IMR-90 (cell line): ENCODE measurements at regions not wholly inside any gene's neighbourhood (a gene's known extent, or its start where the extent isn't known, plus 50 kb on each side); places are given as distances from the start of the nearest gene placed in this dataset.

ENCODE experiments used
- ATAC-seq: fragments of 200-7000 bp; cut with Tn5 transposase; 2 replicates; pipeline ENCODE4 v1.9.1; 2020; ENCODE audit warnings: low read depth, mild to moderate bottlenecking, moderate library complexity
- BruUV-seq: library from RNA; stranded (reverse); fragments of 400-500 nt; replicated peaks from 2 replicates; lab custom pipeline; 2021; lab: Mats Ljungman, UMichigan
- CTCF ChIA-PET: fragments of 300-600 bp; formaldehyde crosslinking; extraction: SDS; loops from one replicate; lab custom pipeline; 2021; ENCODE audit warnings: antibody characterized with exemption; lab: Yijun Ruan, JAX
- POLR2A ChIA-PET: fragments of 300-600 bp; sonication (Branson Sonifier 250); formaldehyde crosslinking; loops from one replicate; lab custom pipeline; 2022; ENCODE audit warnings: antibody characterized with exemption; ENCODE audit not compliant: unreplicated experiment; lab: Charles Lee
- DNase-seq: peaks from one replicate; pipeline ENCODE4 v3.0.0; 2013
- H2AFZ ChIP-seq: replicated peaks from 2 replicates; pipeline ENCODE3; 2013; ENCODE audit warnings: low read length, mild to moderate bottlenecking; ENCODE audit not compliant: poor library complexity
- H2AK5ac ChIP-seq: 2 replicates; pipeline ENCODE4 v1.6.1; 2013; ENCODE audit warnings: low read depth, low read length, inconsistent platforms
- H2AK9ac ChIP-seq: replicated peaks from 2 replicates; pipeline ENCODE3; 2013; ENCODE audit warnings: mild to moderate bottlenecking, low read depth, low read length, moderate library complexity; ENCODE audit not compliant: poor library complexity
- H2BK120ac ChIP-seq: 2 replicates; pipeline ENCODE4 v1.6.1; 2013; ENCODE audit warnings: low read depth, low read length, inconsistent platforms
- H2BK15ac ChIP-seq: 3 replicates; pipeline ENCODE4 v1.6.1; 2013; ENCODE audit warnings: low read depth, low read length, inconsistent platforms
- H2BK20ac ChIP-seq: 2 replicates; pipeline ENCODE4 v1.6.1; 2013; ENCODE audit warnings: low read depth, mild to moderate bottlenecking, inconsistent platforms, low read length, moderate library complexity
- H2BK5ac ChIP-seq: 2 replicates; pipeline ENCODE4 v1.6.1; 2013; ENCODE audit warnings: mild to moderate bottlenecking, low read depth, low read length, inconsistent platforms; ENCODE audit not compliant: poor library complexity, severe bottlenecking
- H3K14ac ChIP-seq: replicated peaks from 2 replicates; pipeline ENCODE4 v1.6.1; 2013; ENCODE audit warnings: low read depth, low read length, inconsistent platforms
- H3K18ac ChIP-seq: 2 replicates; pipeline ENCODE4 v1.6.1; 2013; ENCODE audit warnings: low read depth, low read length, control low read depth
- H3K23ac ChIP-seq: 2 replicates; pipeline ENCODE4 v1.6.1; 2013; ENCODE audit warnings: low read depth, low read length, inconsistent platforms
- H3K27ac ChIP-seq: 2 replicates; pipeline ENCODE4 v1.5.1; 2013; ENCODE audit warnings: mild to moderate bottlenecking, control low read depth, low read length; ENCODE audit not compliant: insufficient read depth
- H3K27me3 ChIP-seq: 2 replicates; pipeline ENCODE4 v1.6.1; 2013; ENCODE audit warnings: low read length; ENCODE audit not compliant: control insufficient read depth, insufficient read depth
- H3K36me3 ChIP-seq: 2 replicates; pipeline ENCODE4 v1.6.1; 2013; ENCODE audit warnings: low read length, mixed read lengths; ENCODE audit not compliant: control insufficient read depth, insufficient read depth
- H3K4ac ChIP-seq: 2 replicates; pipeline ENCODE4 v1.6.1; 2013; ENCODE audit warnings: low read depth, low read length, inconsistent platforms
- H3K4me1 ChIP-seq: 2 replicates; pipeline ENCODE4 v1.6.1; 2013; ENCODE audit warnings: low read length, mixed read lengths; ENCODE audit not compliant: control insufficient read depth, insufficient read depth
- H3K4me2 ChIP-seq: 2 replicates; pipeline ENCODE4 v1.6.1; 2013; ENCODE audit warnings: low read depth, mild to moderate bottlenecking, control low read depth, low read length, moderate library complexity
- H3K4me3 ChIP-seq: 2 replicates; pipeline ENCODE4 v1.5.1; 2013; ENCODE audit warnings: low read depth, mild to moderate bottlenecking, control low read depth, low read length, moderate library complexity; ENCODE audit not compliant: insufficient read depth
- H3K56ac ChIP-seq: 2 replicates; pipeline ENCODE4 v1.6.1; 2013; ENCODE audit warnings: low read length, inconsistent platforms; ENCODE audit not compliant: insufficient read depth; ENCODE audit errors: extremely low read depth
- H3K79me1 ChIP-seq, 2 experiments: 2 replicates each; pipeline ENCODE4 v1.6.1; 2013; ENCODE audit warnings: low read length in 2 of 2, inconsistent platforms in 1 of 2, low read depth in 1 of 2
- H3K9ac ChIP-seq: 2 replicates; pipeline ENCODE4 v1.6.1; 2013; ENCODE audit warnings: low read depth, low read length, control low read depth
- H3K9me1 ChIP-seq: 2 replicates; pipeline ENCODE4 v1.6.1; 2013; ENCODE audit warnings: low read length, inconsistent platforms; ENCODE audit not compliant: insufficient read depth
- H3K9me3 ChIP-seq: 2 replicates; pipeline ENCODE4 v1.6.1; 2013; ENCODE audit warnings: low read length; ENCODE audit not compliant: control insufficient read depth, insufficient read depth
- H4K20me1 ChIP-seq: 2 replicates; pipeline ENCODE4 v1.6.1; 2013; ENCODE audit warnings: low read length, inconsistent platforms; ENCODE audit not compliant: insufficient read depth
- H4K5ac ChIP-seq: 2 replicates; pipeline ENCODE4 v1.6.1; 2013; ENCODE audit warnings: mild to moderate bottlenecking, low read depth, low read length, control low read depth
- H4K8ac ChIP-seq, 2 experiments: 2 replicates each; pipeline ENCODE4 v1.6.1; 2013; ENCODE audit warnings: low read depth in 2 of 2, low read length in 2 of 2, control low read depth in 1 of 2, inconsistent platforms in 1 of 2
- H4K91ac ChIP-seq: 2 replicates; pipeline ENCODE4 v1.6.1; 2013; ENCODE audit warnings: low read depth, low read length, inconsistent platforms; ENCODE audit not compliant: insufficient read depth
- BHLHE40 ChIP-seq: fragments of 150-350 bp; IDR thresholded peaks from 2 replicates; pipeline ENCODE4 v1.6.1; 2016; ENCODE audit warnings: mild to moderate bottlenecking, low read depth, low read length
- CHD1 ChIP-seq: IDR thresholded peaks from 2 replicates; pipeline ENCODE4 v1.6.1; 2012; ENCODE audit warnings: low read depth, low read length, improper control_type of control experiment
- ELK1 ChIP-seq: fragments of 150-350 bp; IDR thresholded peaks from 2 replicates; pipeline ENCODE4 v1.6.1; 2016; ENCODE audit warnings: low read depth, mild to moderate bottlenecking, low read length, moderate library complexity, borderline replicate concordance
- MAFK ChIP-seq: IDR thresholded peaks from 2 replicates; pipeline ENCODE4 v1.6.1; 2012; ENCODE audit warnings: low read depth, low read length, improper control_type of control experiment
- MAZ ChIP-seq: IDR thresholded peaks from 2 replicates; pipeline ENCODE4 v1.6.1; 2012; ENCODE audit warnings: low read depth, mild to moderate bottlenecking, low read length, improper control_type of control experiment, moderate library complexity, borderline replicate concordance
- MXI1 ChIP-seq: IDR thresholded peaks from 2 replicates; pipeline ENCODE4 v1.6.1; 2012; ENCODE audit warnings: low read depth, mild to moderate bottlenecking, low read length, moderate library complexity, borderline replicate concordance
- POLR2A ChIP-seq: IDR thresholded peaks from 2 replicates; pipeline ENCODE4 v1.6.1; 2012; ENCODE audit warnings: mild to moderate bottlenecking, low read depth, low read length
- RAD21 ChIP-seq: IDR thresholded peaks from 2 replicates; pipeline ENCODE4 v1.6.1; 2012; ENCODE audit warnings: low read length, improper control_type of control experiment
- USF2 ChIP-seq: fragments of 150-350 bp; IDR thresholded peaks from 2 replicates; pipeline ENCODE4 v1.6.1; 2017; ENCODE audit warnings: mild to moderate bottlenecking, antibody characterized with exemption, low read length, low read depth
- WGBS, 2 experiments: methylation state at CpG; one replicate each; pipeline versions ENCODE4 v1.1.5 to v1.1.7; 2013; ENCODE audit warnings: missing lambda C conversion rate in 2 of 2; ENCODE audit not compliant: insufficient read length in 1 of 2; ENCODE audit errors: extremely low coverage in 2 of 2; 5-methylcytosine and 5-hydroxymethylcytosine counted together
- dilution Hi-C: fragments of 300-500 bp; cut with HindIII; formaldehyde crosslinking; loops from one replicate; pipeline ENCODE4 v1.14.3; 2018; ENCODE audit warnings: low sequenced_read_pairs; ENCODE audit not compliant: unreplicated experiment
- in situ Hi-C: fragments of 300-500 bp; cut with MboI; formaldehyde crosslinking; loops from 3 replicates; pipeline ENCODE4 v1.14.3; 2019; ENCODE audit warnings: low sequenced_read_pairs, inconsistent platforms, mixed read lengths
- intact Hi-C: fragments of 100-400 bp; cut with micrococcal nuclease; formaldehyde crosslinking; loops from 2 replicates; pipeline ENCODE4 v1.10.0; 2022

- DNase-seq, result no peak
- H3K4me2 ChIP-seq, result no peak overlapping the region
- H2AK9ac ChIP-seq, result no peak overlapping the region
- no peak overlapping the region for H3K27ac ChIP-seq
- TF ChIP-seq MXI1 (no peak), MAZ (no peak), RAD21 (no peak), MAFK (no peak), ELK1 (no peak), CHD1 (no peak), BHLHE40 (no peak), USF2 (no peak), POLR2A (no peak)
- no peak overlapping the region for H2BK20ac ChIP-seq
- intact Hi-C loops, result no loop called here
- H4K20me1 ChIP-seq, result no peaks in the 10 kb centered on the region
- H3K9ac ChIP-seq, result no peak overlapping the region
- H3K9me1 ChIP-seq, result no peaks in the 10 kb centered on the region
- no peaks in the 10 kb centered on the region for H3K27me3 ChIP-seq
- ChIA-PET POLR2A (no interaction called here), CTCF (no interaction called here)
- H2BK5ac ChIP-seq, result no peak overlapping the region
- H3K79me1 ChIP-seq, result no peaks in the 10 kb centered on the region
- H2AK5ac ChIP-seq, result no peak overlapping the region
- no peak overlapping the region for H3K56ac ChIP-seq
- H3K4me3 ChIP-seq, result no peak overlapping the region
- no peak overlapping the region for H3K14ac ChIP-seq
- no peak overlapping the region for H4K91ac ChIP-seq
- H3K36me3 ChIP-seq, result no peaks in the 10 kb centered on the region
- H3K18ac ChIP-seq, result no peak overlapping the region
- H2AFZ ChIP-seq, result no peak overlapping the region
- no peaks in the 10 kb centered on the region for H3K9me3 ChIP-seq
- H4K8ac ChIP-seq, result no peak overlapping the region
- H3K4me1 ChIP-seq, result peaks cover 2% of the 10 kb centered on the region
- BruUV-seq, result no TSS peak
- no CpG with 5 or more reads among the region's 3 CpGs for WGBS, 2 experiments
- ATAC-seq, result no peak
- no peak overlapping the region for H4K5ac ChIP-seq
- H2BK15ac ChIP-seq, result no peak overlapping the region
- H3K4ac ChIP-seq, result no peak overlapping the region
- dilution Hi-C loops, result no loop called here
- in situ Hi-C loops, result no loop called here
- H3K23ac ChIP-seq, result no peak overlapping the region
- no peak overlapping the region for H2BK120ac ChIP-seq
These were observed 1704.1 kb upstream of the FLRT2 start for GRCh38 chr14:83825843-83826242.
